Astrocyte of the cerebellum (primary cell): ENCODE measurements at regions not wholly inside any gene's neighbourhood (a gene's known extent, or its start where the extent isn't known, plus 50 kb on each side); places are given as distances from the start of the nearest gene placed in this dataset.

Experiments used
- DNase-seq: peaks from one replicate; pipeline ENCODE4 v3.0.0-alpha.2; 2011; ENCODE audit warnings: low read depth
- H3K4me3 ChIP-seq: 2 replicates; pipeline ENCODE4 v1.5.1; 2011; ENCODE audit warnings: mild to moderate bottlenecking, low read depth, low read length, moderate library complexity
- in situ Hi-C: cut with HindIII; loops from 2 replicates; pipeline ENCODE4 v1.10.0; 2017; ENCODE audit warnings: low sequenced_read_pairs
- TF ChIP-seq, protein P1 (sequence below): IDR thresholded peaks from 2 replicates; pipeline ENCODE4 v1.5.1; 2012; ENCODE audit warnings: low read length, low read depth, moderate library complexity, mild to moderate bottlenecking; ENCODE audit errors: missing control alignments

DNA sequence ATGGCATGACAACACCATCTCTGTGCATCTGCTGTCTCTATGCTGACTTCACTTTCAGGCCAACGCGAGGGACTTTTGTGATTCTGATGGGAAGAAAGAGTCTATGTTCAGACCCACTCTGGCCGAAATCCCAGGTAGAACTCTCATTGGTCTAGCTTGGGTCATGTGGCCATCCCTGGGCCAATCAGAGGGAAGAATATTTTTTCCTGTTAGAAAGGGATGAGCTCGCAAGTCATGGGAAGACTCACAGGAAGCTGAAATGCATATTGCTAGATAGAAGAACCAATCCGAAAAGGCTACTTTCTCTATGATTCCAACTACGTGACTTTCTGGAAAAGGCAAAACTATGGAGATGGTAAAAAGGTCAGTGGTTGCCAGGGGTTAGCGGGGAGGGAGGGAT, 56.0 kb upstream of the LINC01488 start:
- DNase-seq, result no peak
- no peak overlapping the region for H3K4me3 ChIP-seq
- TF ChIP-seq, protein P1, sequence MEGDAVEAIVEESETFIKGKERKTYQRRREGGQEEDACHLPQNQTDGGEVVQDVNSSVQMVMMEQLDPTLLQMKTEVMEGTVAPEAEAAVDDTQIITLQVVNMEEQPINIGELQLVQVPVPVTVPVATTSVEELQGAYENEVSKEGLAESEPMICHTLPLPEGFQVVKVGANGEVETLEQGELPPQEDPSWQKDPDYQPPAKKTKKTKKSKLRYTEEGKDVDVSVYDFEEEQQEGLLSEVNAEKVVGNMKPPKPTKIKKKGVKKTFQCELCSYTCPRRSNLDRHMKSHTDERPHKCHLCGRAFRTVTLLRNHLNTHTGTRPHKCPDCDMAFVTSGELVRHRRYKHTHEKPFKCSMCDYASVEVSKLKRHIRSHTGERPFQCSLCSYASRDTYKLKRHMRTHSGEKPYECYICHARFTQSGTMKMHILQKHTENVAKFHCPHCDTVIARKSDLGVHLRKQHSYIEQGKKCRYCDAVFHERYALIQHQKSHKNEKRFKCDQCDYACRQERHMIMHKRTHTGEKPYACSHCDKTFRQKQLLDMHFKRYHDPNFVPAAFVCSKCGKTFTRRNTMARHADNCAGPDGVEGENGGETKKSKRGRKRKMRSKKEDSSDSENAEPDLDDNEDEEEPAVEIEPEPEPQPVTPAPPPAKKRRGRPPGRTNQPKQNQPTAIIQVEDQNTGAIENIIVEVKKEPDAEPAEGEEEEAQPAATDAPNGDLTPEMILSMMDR, result no peak
- in situ Hi-C loops, result no loop called here

DNA sequence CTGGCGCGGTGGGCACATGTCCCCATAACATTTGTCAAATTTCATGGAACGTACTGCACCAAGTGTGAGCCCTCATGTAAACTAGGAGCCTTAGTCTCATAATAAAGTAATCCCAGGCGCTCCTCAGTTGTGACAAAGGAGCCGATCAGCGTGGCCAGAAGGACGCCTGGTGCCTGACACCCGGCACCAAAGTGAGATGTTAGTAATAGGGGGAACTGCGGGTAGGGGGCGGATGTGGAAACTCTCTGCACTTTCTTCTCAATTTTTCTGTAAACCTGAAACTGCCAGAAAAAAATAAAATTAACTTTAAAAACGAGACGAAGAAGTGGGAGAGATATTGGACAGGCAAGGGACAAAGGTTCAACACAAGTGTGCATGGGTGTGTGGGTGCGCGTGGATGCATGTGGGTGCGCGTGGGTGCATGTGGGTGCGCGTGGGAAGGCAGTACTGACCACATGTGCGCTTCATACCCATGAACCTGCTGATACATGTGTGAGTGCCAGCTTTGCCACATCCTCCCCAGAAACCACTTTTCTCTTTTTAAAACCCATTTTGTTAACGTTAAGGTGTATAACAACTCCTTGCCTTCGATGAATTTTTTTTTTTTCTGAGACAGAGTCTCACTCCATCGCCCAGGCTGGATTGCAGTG, 55.4 kb upstream of the LINC01488 start:
- H3K4me3 ChIP-seq, result no peak overlapping the region
- in situ Hi-C loops, result no loop called here
- no peak for DNase-seq

DNA sequence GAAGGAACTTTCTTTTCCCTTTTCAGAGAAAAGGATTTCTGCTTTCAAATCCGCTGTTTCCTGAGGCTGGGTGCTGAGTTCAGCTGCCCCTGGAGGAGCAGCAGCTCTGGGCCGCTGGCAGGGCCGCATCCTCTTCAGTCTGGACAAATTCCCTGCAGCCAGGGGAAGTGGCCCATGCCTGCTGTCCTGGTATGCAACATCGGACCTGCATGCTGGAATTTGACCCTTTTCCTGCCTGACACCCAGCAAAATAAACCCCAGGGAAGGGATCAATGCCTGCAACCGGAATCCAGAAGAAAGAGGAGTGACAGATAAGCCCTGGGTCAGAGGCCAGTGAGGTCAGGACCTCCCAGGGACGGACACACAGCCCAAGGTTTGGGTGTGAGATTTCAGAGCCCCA, 54.1 kb upstream of the LINC01488 start:
- no peak for DNase-seq
- in situ Hi-C loops, result no loop called here
- no peak overlapping the region for H3K4me3 ChIP-seq
- TF ChIP-seq, protein P1, result no peak

More for the DNA sequence above, 55.4 kb upstream of the LINC01488 start:
- TF ChIP-seq, protein P1, result no peak

DNA sequence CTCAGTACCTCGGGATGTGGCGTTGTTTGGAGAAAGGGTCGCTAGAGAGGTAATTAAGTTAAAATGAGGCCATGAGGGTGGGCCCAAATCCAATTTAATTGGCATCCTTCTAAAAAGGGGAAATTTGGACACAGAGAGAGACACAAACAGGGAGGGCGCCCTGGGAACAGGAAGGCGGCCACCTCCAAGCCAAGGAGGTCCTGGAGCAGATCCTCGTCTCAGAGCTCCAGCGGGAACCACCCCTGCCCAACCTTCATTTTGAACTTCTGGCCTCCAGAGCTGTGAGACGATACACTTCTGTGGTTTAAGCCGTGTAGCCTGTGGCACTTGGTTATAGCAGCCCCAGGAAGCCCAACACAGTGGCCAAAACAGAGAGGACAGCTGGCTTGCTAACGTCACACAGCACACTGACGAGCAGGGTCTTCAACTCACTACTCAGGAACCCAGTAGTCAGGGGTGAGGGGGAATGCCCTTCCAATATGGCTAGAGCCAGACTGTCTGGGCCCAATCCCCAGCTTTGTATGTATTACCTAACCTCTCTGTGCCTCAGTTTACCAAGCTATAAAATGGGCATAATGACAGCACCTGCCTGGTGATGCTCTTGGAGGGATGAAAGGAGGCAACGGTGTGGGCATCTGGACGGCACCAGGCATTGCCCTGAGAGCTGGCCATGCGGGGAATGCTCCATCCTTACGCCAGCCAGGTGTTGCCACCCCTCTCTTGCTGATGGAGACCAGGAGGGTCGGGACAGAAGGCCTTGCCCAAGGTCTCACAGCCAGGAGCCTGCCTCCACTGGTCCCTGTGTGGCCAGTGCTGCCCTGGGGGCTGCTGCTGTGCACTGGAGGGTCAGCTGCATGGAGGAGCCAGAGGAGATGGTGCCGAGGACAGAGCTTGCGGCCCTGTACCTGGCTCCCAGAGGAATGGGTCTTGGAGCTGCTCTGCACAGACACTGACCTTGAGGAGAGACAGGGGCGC, 53.3 kb upstream of the LINC01488 start:
- DNase-seq, result no peak
- H3K4me3 ChIP-seq, result no peak overlapping the region
- in situ Hi-C loops, result no loop called here
- TF ChIP-seq, protein P1, result no peak

DNA sequence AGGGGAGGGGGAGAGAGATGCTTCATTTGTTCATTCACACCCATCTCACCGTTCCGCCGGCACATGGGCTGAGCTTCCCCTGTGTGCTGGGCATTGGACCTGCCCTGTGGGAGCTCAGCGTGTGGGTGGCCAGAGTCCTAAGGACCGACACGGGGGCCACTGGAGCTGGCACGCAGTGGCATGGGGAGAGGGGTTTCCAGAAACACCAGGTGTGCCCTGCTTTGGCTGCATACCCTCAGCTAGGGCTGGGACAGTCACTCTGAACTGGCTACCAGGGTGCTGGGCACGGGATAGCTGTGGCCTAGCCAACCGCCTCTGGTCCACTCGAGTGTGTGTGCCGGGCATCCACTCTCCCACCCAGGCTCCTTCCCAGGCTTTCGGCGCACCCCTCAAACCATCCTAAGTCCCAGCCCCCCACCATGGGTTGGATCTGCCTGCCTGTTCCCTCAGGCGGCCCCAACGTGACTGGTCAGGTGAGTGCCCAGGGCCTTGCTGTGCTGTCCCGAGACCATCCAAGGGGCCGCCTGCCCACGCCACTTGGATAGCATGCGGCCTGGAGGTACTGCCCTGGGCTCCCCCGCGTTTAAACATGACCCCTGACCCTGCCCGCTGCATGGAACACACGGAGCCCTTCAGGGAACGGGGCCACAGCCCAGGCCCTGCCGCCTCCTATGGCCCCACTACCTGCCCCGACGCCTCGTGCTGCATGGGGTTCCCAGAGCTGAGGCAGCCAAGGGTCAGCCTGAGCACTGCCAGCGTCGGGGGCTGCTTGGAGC, 51.6 kb upstream of the LINC01488 start:
- no peak for DNase-seq
- TF ChIP-seq, protein P1, result no peak
- in situ Hi-C loops, result no loop called here
- H3K4me3 ChIP-seq, result no peak overlapping the region

DNA sequence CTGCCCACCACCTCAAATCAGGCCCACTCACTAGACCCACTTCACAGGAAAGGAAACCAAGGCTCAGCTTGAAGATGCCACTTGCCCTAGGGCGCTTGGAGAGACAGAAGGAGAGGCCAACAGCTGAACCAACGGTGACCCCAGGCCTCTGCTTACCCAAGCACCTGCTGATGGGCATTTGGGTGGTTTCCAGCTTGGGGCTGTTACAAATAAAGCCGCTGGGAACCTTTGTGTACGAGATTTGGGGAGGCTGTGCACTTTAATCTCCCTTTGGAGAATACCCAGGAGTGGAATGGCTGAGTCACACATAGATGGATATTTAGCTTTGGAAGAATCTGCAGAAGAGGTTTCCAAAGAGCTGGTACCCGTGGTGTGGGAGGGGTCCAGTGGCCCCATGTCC, 50.9 kb upstream of the LINC01488 start:
- in situ Hi-C loops, result no loop called here

More for the DNA sequence above, 50.9 kb upstream of the LINC01488 start:
- DNase-seq, result no peak
- H3K4me3 ChIP-seq, result no peak overlapping the region
- TF ChIP-seq, protein P1, result no peak
